Thymus (tissue), 11 donors: ENCODE measurements at regions not wholly inside any gene's neighbourhood (a gene's known extent, or its start where the extent isn't known, plus 50 kb on each side); places are given as distances from the start of the nearest gene placed in this dataset.

Experiments
- DNase-seq, 9 donors: peaks; one replicate each; pipeline ENCODE4 v3.0.0-alpha.2; 2013; ENCODE audit warnings: low spot score in 9 of 9, low read depth in 6 of 9, missing footprints in 1 of 9
- H3K27ac ChIP-seq, 2 donors: one replicate each; pipeline ENCODE4 v1.5.1; 2013; ENCODE audit warnings: control low read depth in 1 of 2, low read depth in 1 of 2, low read length in 1 of 2, mild to moderate bottlenecking in 1 of 2, moderate library complexity in 1 of 2
- H3K27me3 ChIP-seq, 2 donors: one replicate each; pipeline ENCODE4 v1.5.1; 2013; ENCODE audit warnings: low read length in 1 of 2; ENCODE audit not compliant: control insufficient read depth in 2 of 2, insufficient read depth in 1 of 2
- H3K36me3 ChIP-seq, 2 donors: one replicate each; pipeline ENCODE4 v1.5.1; 2013; ENCODE audit warnings: low read length in 1 of 2, mild to moderate bottlenecking in 1 of 2, moderate library complexity in 1 of 2; ENCODE audit not compliant: control insufficient read depth in 2 of 2, insufficient read depth in 2 of 2
- H3K4me1 ChIP-seq, 2 donors: one replicate each; pipeline ENCODE4 v1.5.1; 2013; ENCODE audit warnings: low read length in 2 of 2; ENCODE audit not compliant: control insufficient read depth in 2 of 2, insufficient read depth in 2 of 2
- H3K4me3 ChIP-seq, 2 donors: one replicate each; pipeline ENCODE4 v1.5.1; 2013; ENCODE audit warnings: low read length in 2 of 2, control low read depth in 1 of 2, mild to moderate bottlenecking in 1 of 2
- H3K9me3 ChIP-seq, 2 donors: one replicate each; pipeline ENCODE4 v1.5.1; 2013; ENCODE audit warnings: low read length in 1 of 2, mild to moderate bottlenecking in 1 of 2; ENCODE audit not compliant: control insufficient read depth in 2 of 2, insufficient read depth in 1 of 2
- WGBS: extraction: QIAGEN DNeasy Blood & Tissue Kit; methylation state at CpG from one replicate; pipeline ENCODE4 v1.1.7; 2013; 5-methylcytosine and 5-hydroxymethylcytosine counted together
- donor health status: healthy.

- Histone ChIP-seq H3K4me3 (no peak overlapping the region), H3K4me1 (no peaks in the 10 kb centered on the region), H3K9me3 (no peaks in the 10 kb centered on the region), H3K36me3 (no peaks in the 10 kb centered on the region), H3K27me3 (no peaks in the 10 kb centered on the region), H3K27ac (no peak overlapping the region)
- 91% methylated on average over 31 of the region's 31 CpGs for WGBS
- DNase-seq: no peak
Measured at GRCh38 chr15:93803421-93804152, 427.8 kb upstream of the MCTP2 start.

DNA sequence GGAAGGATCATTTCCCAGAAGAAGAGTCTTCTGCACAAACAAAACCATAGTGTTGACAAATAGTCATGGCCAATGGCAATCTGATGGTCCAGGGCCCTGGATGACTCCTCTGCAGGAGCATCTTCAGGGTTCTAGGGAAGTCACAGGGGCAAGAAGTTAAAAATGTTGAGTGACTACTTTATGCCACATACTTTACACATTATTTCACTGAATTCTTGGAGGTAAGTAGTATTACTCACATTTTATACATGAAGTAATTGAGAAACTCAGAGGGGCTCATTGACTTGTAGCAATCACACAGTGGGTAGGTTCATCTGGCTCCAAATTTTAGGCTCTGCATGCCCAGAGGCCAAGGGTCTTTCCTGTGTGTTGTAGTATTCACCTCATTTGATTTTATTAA lies 430.2 kb upstream of the MCTP2 start:
- Histone ChIP-seq H3K4me1 (no peaks in the 10 kb centered on the region), H3K4me3 (no peak overlapping the region)

GRCh38 chr15:93800805-93801204 lies 430.6 kb upstream of the MCTP2 start:
- H3K36me3 ChIP-seq: no peaks in the 10 kb centered on the region
- no peaks in the 10 kb centered on the region for H3K9me3 ChIP-seq
- H3K27me3 ChIP-seq: no peaks in the 10 kb centered on the region
- no peak for DNase-seq
- H3K4me3 ChIP-seq: no peak overlapping the region
- no peaks in the 10 kb centered on the region for H3K4me1 ChIP-seq
- 93% methylated on average over 2 of the region's 2 CpGs for WGBS
- no peak overlapping the region for H3K27ac ChIP-seq

More for the DNA sequence above, 430.2 kb upstream of the MCTP2 start:
- no peaks in the 10 kb centered on the region for H3K36me3 ChIP-seq
- H3K27ac ChIP-seq: no peak overlapping the region
- no peaks in the 10 kb centered on the region for H3K27me3 ChIP-seq
- DNase-seq: no peak
- H3K9me3 ChIP-seq: no peaks in the 10 kb centered on the region

- Histone ChIP-seq H3K27me3 (no peaks in the 10 kb centered on the region), H3K27ac (no peak overlapping the region), H3K9me3 (no peaks in the 10 kb centered on the region), H3K4me3 (no peak overlapping the region), H3K4me1 (no peaks in the 10 kb centered on the region), H3K36me3 (no peaks in the 10 kb centered on the region)
- WGBS: 94% methylated on average over 2 of the region's 2 CpGs
- DNase-seq: no peak
Measured at GRCh38 chr15:93789441-93789840, 441.9 kb upstream of the MCTP2 start.

- DNase-seq: no peak
- Histone ChIP-seq H3K36me3 (no peaks in the 10 kb centered on the region), H3K9me3 (no peaks in the 10 kb centered on the region), H3K27me3 (no peaks in the 10 kb centered on the region), H3K27ac (no peak overlapping the region), H3K4me1 (no peaks in the 10 kb centered on the region), H3K4me3 (no peak overlapping the region)
- 94% methylated on average over 4 of the region's 4 CpGs for WGBS
Measured at GRCh38 chr15:93780073-93780472, 451.3 kb upstream of the MCTP2 start.

- Histone ChIP-seq H3K27me3 (no peaks in the 10 kb centered on the region), H3K36me3 (no peaks in the 10 kb centered on the region), H3K27ac (no peak overlapping the region), H3K4me3 (no peak overlapping the region), H3K4me1 (no peaks in the 10 kb centered on the region), H3K9me3 (no peaks in the 10 kb centered on the region)
- 93% methylated on average over 4 of the region's 4 CpGs for WGBS
- DNase-seq: no peak
Measured at GRCh38 chr15:93779341-93779740, 452.0 kb upstream of the MCTP2 start.

- no peaks in the 10 kb centered on the region for H3K9me3 ChIP-seq
- H3K4me3 ChIP-seq: no peak overlapping the region
- H3K36me3 ChIP-seq: no peaks in the 10 kb centered on the region
- H3K27ac ChIP-seq: no peak overlapping the region
- H3K4me1 ChIP-seq: no peaks in the 10 kb centered on the region
- no peak for DNase-seq
- WGBS: 83% methylated on average over 4 of the region's 4 CpGs
- no peaks in the 10 kb centered on the region for H3K27me3 ChIP-seq
Measured at GRCh38 chr15:93771196-93772030, 459.9 kb upstream of the MCTP2 start.

GRCh38 chr15:93770788-93771187 lies 460.6 kb upstream of the MCTP2 start:
- no peak overlapping the region for H3K4me3 ChIP-seq
- H3K4me1 ChIP-seq: no peaks in the 10 kb centered on the region
- H3K27ac ChIP-seq: no peak overlapping the region
- no peaks in the 10 kb centered on the region for H3K9me3 ChIP-seq
- DNase-seq: no peak
- 5% methylated on average over 1 of the region's 1 CpG for WGBS
- H3K36me3 ChIP-seq: no peaks in the 10 kb centered on the region
- H3K27me3 ChIP-seq: no peaks in the 10 kb centered on the region

- no peak overlapping the region for H3K4me3 ChIP-seq
- DNase-seq: no peak
- no peaks in the 10 kb centered on the region for H3K4me1 ChIP-seq
- H3K36me3 ChIP-seq: no peaks in the 10 kb centered on the region
- no peaks in the 10 kb centered on the region for H3K9me3 ChIP-seq
- no peak overlapping the region for H3K27ac ChIP-seq
- 98% methylated on average over 3 of the region's 3 CpGs for WGBS
- no peaks in the 10 kb centered on the region for H3K27me3 ChIP-seq
Measured at GRCh38 chr15:93762036-93762435, 469.3 kb upstream of the MCTP2 start.
